ENCODE measurements at regions not wholly inside any gene's neighbourhood (a gene's known extent, or its start where the extent isn't known, plus 50 kb on each side); places are given as distances from the start of the nearest gene placed in this dataset.

DNA sequence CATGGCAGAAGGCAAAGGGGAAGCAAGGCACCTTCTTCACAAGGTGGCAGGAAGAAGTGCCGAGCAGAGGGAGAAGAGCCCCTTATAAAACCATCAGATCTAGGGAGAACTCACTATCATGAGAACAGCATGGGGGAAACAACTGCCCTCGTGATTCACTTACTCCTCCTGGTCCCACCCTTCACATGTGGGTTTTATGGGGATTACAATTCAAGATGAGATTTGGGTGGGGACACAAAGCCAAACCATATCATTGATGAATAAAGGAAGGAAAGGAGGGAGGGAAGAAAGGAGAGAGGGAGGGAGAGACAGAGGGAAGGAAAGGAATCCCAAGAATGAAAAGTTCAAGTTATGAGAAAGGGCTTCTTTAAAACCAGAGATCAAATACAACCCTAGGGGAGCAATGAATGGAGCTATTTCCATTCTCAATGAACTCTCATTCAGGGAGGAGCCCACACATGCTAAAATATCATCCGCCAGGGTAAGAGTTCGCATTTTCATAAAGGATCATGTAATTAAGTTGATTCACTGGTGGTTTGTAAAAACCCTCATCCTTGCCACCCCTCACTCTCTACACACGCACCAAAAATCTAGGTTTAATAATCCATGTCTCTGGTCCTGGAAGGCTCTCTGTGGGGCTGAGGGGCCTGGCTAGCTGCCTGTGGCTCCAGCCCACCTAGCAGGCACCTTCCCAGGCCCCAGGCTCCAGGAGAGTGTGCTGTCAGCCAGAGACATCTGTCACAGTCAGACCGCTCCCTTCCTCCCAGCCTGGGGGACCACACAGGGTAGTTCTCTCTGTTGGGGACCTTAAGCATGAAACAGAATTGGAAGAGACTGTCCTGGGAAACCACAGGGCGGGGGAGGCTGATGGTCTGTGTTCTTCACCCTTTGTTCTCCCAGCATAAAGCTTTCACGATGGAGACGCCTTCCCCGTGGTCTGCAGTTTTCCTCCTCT is 94.0 kb downstream of the CCDC185 start (continued):
- TF ChIP-seq, protein P1, sequence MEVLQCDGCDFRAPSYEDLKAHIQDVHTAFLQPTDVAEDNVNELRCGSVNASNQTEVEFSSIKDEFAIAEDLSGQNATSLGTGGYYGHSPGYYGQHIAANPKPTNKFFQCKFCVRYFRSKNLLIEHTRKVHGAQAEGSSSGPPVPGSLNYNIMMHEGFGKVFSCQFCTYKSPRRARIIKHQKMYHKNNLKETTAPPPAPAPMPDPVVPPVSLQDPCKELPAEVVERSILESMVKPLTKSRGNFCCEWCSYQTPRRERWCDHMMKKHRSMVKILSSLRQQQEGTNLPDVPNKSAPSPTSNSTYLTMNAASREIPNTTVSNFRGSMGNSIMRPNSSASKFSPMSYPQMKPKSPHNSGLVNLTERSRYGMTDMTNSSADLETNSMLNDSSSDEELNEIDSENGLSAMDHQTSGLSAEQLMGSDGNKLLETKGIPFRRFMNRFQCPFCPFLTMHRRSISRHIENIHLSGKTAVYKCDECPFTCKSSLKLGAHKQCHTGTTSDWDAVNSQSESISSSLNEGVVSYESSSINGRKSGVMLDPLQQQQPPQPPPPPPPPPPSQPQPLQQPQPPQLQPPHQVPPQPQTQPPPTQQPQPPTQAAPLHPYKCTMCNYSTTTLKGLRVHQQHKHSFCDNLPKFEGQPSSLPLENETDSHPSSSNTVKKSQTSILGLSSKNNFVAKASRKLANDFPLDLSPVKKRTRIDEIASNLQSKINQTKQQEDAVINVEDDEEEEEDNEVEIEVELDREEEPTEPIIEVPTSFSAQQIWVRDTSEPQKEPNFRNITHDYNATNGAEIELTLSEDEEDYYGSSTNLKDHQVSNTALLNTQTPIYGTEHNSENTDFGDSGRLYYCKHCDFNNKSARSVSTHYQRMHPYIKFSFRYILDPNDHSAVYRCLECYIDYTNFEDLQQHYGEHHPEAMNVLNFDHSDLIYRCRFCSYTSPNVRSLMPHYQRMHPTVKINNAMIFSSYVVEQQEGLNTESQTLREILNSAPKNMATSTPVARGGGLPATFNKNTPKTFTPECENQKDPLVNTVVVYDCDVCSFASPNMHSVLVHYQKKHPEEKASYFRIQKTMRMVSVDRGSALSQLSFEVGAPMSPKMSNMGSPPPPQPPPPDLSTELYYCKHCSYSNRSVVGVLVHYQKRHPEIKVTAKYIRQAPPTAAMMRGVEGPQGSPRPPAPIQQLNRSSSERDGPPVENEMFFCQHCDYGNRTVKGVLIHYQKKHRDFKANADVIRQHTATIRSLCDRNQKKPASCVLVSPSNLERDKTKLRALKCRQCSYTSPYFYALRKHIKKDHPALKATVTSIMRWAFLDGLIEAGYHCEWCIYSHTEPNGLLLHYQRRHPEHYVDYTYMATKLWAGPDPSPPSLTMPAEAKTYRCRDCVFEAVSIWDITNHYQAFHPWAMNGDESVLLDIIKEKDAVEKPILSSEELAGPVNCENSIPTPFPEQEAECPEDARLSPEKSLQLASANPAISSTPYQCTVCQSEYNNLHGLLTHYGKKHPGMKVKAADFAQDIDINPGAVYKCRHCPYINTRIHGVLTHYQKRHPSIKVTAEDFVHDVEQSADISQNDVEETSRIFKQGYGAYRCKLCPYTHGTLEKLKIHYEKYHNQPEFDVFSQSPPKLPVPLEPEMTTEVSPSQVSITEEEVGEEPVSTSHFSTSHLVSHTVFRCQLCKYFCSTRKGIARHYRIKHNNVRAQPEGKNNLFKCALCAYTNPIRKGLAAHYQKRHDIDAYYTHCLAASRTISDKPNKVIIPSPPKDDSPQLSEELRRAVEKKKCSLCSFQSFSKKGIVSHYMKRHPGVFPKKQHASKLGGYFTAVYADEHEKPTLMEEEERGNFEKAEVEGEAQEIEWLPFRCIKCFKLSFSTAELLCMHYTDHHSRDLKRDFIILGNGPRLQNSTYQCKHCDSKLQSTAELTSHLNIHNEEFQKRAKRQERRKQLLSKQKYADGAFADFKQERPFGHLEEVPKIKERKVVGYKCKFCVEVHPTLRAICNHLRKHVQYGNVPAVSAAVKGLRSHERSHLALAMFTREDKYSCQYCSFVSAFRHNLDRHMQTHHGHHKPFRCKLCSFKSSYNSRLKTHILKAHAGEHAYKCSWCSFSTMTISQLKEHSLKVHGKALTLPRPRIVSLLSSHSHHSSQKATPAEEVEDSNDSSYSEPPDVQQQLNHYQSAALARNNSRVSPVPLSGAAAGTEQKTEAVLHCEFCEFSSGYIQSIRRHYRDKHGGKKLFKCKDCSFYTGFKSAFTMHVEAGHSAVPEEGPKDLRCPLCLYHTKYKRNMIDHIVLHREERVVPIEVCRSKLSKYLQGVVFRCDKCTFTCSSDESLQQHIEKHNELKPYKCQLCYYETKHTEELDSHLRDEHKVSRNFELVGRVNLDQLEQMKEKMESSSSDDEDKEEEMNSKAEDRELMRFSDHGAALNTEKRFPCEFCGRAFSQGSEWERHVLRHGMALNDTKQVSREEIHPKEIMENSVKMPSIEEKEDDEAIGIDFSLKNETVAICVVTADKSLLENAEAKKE (CRISPR knock-in tag; IDR thresholded peaks at IDR 0.05): no peak
- TF ChIP-seq ZNF114 (CRISPR knock-in tag; IDR thresholded peaks at IDR 0.05) (no peak), CREB1 (CRISPR knock-in tag; IDR thresholded peaks at IDR 0.05; ENCODE audit: low read depth) (no peak), EZH2 (IDR thresholded peaks at IDR 0.05; ENCODE audit: low read depth, unreplicated experiment) (no peak), EZH2phosphoT487 (IDR thresholded peaks at IDR 0.05; ENCODE audit: unreplicated experiment) (no peak), NANOG (IDR thresholded peaks at IDR 0.05; ENCODE audit: borderline replicate concordance) (no peak), POLR2AphosphoS5 (IDR thresholded peaks at IDR 0.05; ENCODE audit: low read depth) (no peak), STAT1 (IDR thresholded peaks at IDR 0.05; ENCODE audit: unreplicated experiment) (no peak)
- TF ChIP-seq, protein P2, sequence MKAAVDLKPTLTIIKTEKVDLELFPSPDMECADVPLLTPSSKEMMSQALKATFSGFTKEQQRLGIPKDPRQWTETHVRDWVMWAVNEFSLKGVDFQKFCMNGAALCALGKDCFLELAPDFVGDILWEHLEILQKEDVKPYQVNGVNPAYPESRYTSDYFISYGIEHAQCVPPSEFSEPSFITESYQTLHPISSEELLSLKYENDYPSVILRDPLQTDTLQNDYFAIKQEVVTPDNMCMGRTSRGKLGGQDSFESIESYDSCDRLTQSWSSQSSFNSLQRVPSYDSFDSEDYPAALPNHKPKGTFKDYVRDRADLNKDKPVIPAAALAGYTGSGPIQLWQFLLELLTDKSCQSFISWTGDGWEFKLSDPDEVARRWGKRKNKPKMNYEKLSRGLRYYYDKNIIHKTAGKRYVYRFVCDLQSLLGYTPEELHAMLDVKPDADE (IDR thresholded peaks at IDR 0.05): no peak
